Loucy (cell line): ENCODE measurements at regions not wholly inside any gene's neighbourhood (a gene's known extent, or its start where the extent isn't known, plus 50 kb on each side); places are given as distances from the start of the nearest gene placed in this dataset.

Experiments
- H2AFZ ChIP-seq: fragments of 200-600 bp; sonication (generic); 2 replicates; pipeline ENCODE4 v1.6.0; 2016; ENCODE audit warnings: antibody characterized with exemption, mild to moderate bottlenecking, low read length, moderate library complexity
- H3F3A ChIP-seq: fragments of 200-600 bp; 2 replicates; pipeline ENCODE4 v1.6.0; 2016; ENCODE audit warnings: antibody characterized with exemption, low read depth, mild to moderate bottlenecking
- H3K27me3 ChIP-seq: fragments of 200-600 bp; sonication (generic); 2 replicates; pipeline ENCODE4 v1.6.1; 2014; ENCODE audit warnings: low read length, mild to moderate bottlenecking; ENCODE audit not compliant: insufficient read depth, poor library complexity, severe bottlenecking
- H3K36me3 ChIP-seq: fragments of 200-600 bp; sonication (generic); 2 replicates; pipeline ENCODE4 v1.6.1; 2016; ENCODE audit warnings: low read length; ENCODE audit not compliant: insufficient read depth
- H3K4me1 ChIP-seq: fragments of 200-600 bp; sonication (generic); 2 replicates; pipeline ENCODE4 v1.5.1; 2014; ENCODE audit warnings: low read length, mild to moderate bottlenecking; ENCODE audit not compliant: insufficient read depth, poor library complexity, severe bottlenecking
- H3K4me2 ChIP-seq: fragments of 200-600 bp; sonication (generic); 2 replicates; pipeline ENCODE4 v1.6.0; 2014; ENCODE audit warnings: antibody characterized with exemption, low read length, low read depth, mild to moderate bottlenecking; ENCODE audit not compliant: poor library complexity, severe bottlenecking
- H3K4me3 ChIP-seq: fragments of 200-600 bp; sonication (generic); 2 replicates; pipeline ENCODE4 v1.5.1; 2014; ENCODE audit warnings: low read length, mild to moderate bottlenecking, mixed read lengths; ENCODE audit not compliant: poor library complexity, severe bottlenecking
- H3K79me2 ChIP-seq: fragments of 200-600 bp; sonication (generic); 2 replicates; pipeline ENCODE4 v1.6.1; 2014; ENCODE audit warnings: low read length; ENCODE audit not compliant: insufficient read depth
- H3K9ac ChIP-seq: fragments of 200-600 bp; sonication (generic); 2 replicates; pipeline ENCODE4 v1.6.0; 2014; ENCODE audit warnings: mild to moderate bottlenecking, low read depth, low read length, moderate library complexity; ENCODE audit not compliant: poor library complexity, severe bottlenecking
- H3K9me2 ChIP-seq: fragments of 200-600 bp; sonication (generic); replicated peaks from 2 replicates; pipeline ENCODE4 v1.6.1; 2016; ENCODE audit warnings: low read depth, low read length, mixed read lengths
- H3K9me3 ChIP-seq: fragments of 200-600 bp; sonication (generic); 2 replicates; pipeline ENCODE4 v1.6.1; 2014; ENCODE audit warnings: mild to moderate bottlenecking, antibody characterized with exemption, low read length, low read depth; ENCODE audit not compliant: insufficient read depth
- H4K20me1 ChIP-seq: fragments of 200-600 bp; sonication (generic); 2 replicates; pipeline ENCODE4 v1.6.0; 2014; ENCODE audit warnings: antibody characterized with exemption, low read length, mild to moderate bottlenecking; ENCODE audit not compliant: insufficient read depth, poor library complexity, severe bottlenecking
- EZH2phosphoT487 ChIP-seq: fragments of 200-600 bp; IDR thresholded peaks from 2 replicates; pipeline ENCODE4 v1.6.1; 2018; ENCODE audit warnings: antibody characterized with exemption, mild to moderate bottlenecking, moderate library complexity, borderline replicate concordance
- TF ChIP-seq, protein P1 (sequence below): fragments of 200-600 bp; sonication (generic); conservative IDR thresholded peaks from 2 replicates; pipeline ENCODE4 v1.5.1; 2014; ENCODE audit warnings: mild to moderate bottlenecking, antibody characterized with exemption, low read length

DNA sequence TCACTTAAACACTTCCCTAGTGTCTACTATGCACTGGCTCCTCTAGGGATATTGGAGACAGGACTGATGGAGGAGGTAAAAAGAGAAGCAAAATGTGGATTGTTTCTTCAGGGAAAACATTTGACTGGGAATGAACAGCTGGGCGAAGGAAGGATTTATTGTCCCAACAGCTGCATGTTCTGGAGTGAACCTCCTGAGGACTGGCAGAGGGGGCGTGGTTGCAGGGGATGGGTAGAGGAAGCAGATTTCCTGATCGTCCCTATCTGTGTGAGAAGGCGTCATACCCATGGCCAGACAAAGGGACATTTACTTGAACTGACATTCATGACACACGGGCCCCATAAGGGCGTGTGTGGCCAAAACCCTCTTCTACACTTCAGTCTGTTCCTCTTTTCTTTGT, 321.5 kb downstream of the MAP2K4 start:
- no peaks in the 10 kb centered on the region for H3K9me2 ChIP-seq
- H3K4me3 ChIP-seq, result no peak overlapping the region
- H3K9ac ChIP-seq, result no peak overlapping the region
- no peaks in the 10 kb centered on the region for H3F3A ChIP-seq
- H3K36me3 ChIP-seq, result no peaks in the 10 kb centered on the region
- H3K4me1 ChIP-seq, result no peaks in the 10 kb centered on the region
- no peaks in the 10 kb centered on the region; the same call in 1 of the 2 replicates for H3K9me3 ChIP-seq
- no peaks in the 10 kb centered on the region for H3K27me3 ChIP-seq
- H3K4me2 ChIP-seq, result no peak overlapping the region
- H4K20me1 ChIP-seq, result no peaks in the 10 kb centered on the region
- H3K79me2 ChIP-seq, result no peaks in the 10 kb centered on the region
- no peak overlapping the region for H2AFZ ChIP-seq
- TF ChIP-seq, protein P1, sequence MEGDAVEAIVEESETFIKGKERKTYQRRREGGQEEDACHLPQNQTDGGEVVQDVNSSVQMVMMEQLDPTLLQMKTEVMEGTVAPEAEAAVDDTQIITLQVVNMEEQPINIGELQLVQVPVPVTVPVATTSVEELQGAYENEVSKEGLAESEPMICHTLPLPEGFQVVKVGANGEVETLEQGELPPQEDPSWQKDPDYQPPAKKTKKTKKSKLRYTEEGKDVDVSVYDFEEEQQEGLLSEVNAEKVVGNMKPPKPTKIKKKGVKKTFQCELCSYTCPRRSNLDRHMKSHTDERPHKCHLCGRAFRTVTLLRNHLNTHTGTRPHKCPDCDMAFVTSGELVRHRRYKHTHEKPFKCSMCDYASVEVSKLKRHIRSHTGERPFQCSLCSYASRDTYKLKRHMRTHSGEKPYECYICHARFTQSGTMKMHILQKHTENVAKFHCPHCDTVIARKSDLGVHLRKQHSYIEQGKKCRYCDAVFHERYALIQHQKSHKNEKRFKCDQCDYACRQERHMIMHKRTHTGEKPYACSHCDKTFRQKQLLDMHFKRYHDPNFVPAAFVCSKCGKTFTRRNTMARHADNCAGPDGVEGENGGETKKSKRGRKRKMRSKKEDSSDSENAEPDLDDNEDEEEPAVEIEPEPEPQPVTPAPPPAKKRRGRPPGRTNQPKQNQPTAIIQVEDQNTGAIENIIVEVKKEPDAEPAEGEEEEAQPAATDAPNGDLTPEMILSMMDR, result no peak
- no peak for TF ChIP-seq EZH2phosphoT487

DNA sequence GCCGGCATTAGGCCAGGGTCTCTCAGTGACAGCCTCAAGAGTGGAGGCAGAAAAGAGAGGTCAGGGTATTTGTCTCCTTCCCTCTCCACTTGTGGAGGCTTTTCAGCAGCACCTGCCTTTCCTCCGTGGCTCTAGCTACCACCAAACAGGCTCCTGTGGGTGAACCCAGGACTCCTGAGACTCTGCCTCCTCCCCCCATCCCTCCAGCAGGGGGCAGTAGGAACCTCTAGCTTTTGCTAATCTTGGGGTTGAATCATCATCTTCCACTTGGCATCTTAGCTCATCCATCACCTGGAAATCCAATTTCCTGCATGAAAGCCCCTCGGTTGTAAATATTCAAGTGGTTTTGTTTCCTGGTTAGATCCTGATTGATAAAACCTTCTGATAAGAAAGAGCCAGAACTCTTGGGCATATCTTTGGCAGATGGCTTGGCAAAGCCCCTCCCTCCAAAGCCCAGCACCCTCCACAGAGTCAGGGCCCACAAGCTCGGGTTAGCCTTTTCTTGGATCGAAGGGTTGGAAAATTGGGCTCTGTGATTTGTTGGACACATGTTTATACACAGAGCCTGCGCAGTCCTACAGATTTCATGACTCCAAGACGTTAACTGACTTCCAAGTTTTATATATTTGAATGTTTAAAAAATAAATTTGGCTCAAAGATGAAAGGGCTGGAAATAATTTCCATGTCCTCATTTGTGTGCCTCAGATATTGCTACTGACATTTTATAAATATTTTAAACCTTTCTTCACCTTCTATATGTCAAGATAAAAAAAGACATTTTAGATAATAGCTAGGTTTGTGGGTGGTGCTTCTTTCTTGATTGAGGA, 322.1 kb downstream of the MAP2K4 start:
- Histone ChIP-seq H3K4me3 (no peak overlapping the region), H3K9me3 (no peaks in the 10 kb centered on the region; the same call in 1 of the 2 replicates), H3K27me3 (no peaks in the 10 kb centered on the region), H2AFZ (no peak overlapping the region), H3K4me1 (no peaks in the 10 kb centered on the region), H3K4me2 (no peak overlapping the region), H3K36me3 (no peaks in the 10 kb centered on the region), H4K20me1 (no peaks in the 10 kb centered on the region), H3K9ac (no peak overlapping the region), H3F3A (no peaks in the 10 kb centered on the region), H3K9me2 (no peaks in the 10 kb centered on the region), H3K79me2 (no peaks in the 10 kb centered on the region)
- TF ChIP-seq, protein P1, result peak; percentile 41
- TF ChIP-seq EZH2phosphoT487, result no peak

DNA sequence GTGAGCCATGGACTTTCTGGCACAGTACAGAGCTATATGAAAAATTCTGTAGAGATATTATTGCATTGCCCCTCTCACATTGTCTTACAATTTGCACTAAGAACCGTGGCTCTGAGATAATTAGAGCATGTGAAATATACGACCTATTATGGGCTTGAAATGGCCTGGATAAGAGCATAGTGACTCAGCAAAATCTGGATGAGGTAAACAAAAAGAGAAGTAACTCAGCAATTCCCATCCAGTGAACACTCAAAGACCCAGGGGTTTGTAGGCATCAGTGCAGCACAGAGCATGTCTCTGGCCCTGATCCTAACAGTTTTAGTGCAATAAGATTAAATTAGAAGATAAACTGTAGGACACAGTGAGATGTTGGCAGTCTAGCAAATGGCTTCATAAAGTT, 317.2 kb upstream of the MYOCD start:
- no peaks in the 10 kb centered on the region for H3K4me1 ChIP-seq
- no peak overlapping the region for H3K9ac ChIP-seq
- H4K20me1 ChIP-seq, result no peaks in the 10 kb centered on the region
- no peak overlapping the region for H2AFZ ChIP-seq
- TF ChIP-seq EZH2phosphoT487, result no peak
- TF ChIP-seq, protein P1, result no peak
- no peaks in the 10 kb centered on the region for H3K79me2 ChIP-seq
- H3K36me3 ChIP-seq, result no peaks in the 10 kb centered on the region
- no peaks in the 10 kb centered on the region for H3F3A ChIP-seq
- no peaks in the 10 kb centered on the region for H3K9me2 ChIP-seq
- H3K9me3 ChIP-seq, result no peaks in the 10 kb centered on the region; the same call in 1 of the 2 replicates
- H3K4me2 ChIP-seq, result no peak overlapping the region
- H3K27me3 ChIP-seq, result no peaks in the 10 kb centered on the region
- no peak overlapping the region for H3K4me3 ChIP-seq
